Right renal cortex interstitium (tissue), 3 donors: ENCODE measurements at regions not wholly inside any gene's neighbourhood (a gene's known extent, or its start where the extent isn't known, plus 50 kb on each side); places are given as distances from the start of the nearest gene placed in this dataset.

Experiments used
- DNase-seq, 3 donors: peaks; one replicate each; pipeline ENCODE4 v3.0.0-alpha.2; 2013; ENCODE audit warnings: low read depth in 3 of 3, low spot score in 2 of 3

DNA sequence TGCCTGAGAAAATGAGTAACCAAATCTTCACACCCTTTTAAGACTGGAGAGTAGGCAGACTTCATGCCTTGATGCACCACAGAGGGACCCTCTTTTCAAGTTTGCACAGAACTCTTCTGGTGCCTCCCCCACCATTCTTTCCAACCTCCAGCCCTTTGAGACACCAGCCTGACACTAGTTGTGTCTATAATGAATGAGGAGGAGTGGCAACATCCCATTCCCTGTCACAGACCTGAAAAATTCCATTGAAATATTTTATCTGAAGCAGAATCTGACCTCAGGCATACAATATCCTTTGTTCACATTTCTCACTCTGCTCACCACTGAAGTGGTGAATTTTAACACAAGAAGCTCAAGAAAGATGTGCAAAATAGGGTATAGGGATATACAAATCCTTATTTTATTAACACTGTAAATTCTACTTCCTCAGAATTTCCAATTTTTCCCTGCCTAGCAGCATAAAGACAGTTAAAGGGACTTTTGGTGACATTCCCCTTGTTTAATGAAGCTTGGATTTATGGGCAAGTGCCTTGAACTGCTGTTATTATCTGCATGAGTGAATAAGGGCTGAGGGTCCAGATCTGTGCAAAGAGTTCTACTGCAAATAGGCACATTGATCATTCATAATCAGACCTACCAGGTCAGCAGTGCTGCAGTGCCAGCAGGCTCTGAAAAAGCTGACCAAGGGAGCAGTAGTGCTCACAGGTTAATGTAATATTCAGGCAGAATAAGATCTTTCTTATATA, 149.9 kb upstream of the PAQR3 start:
- peak in 2 of 3 donors; percentile 18 to 23 for DNase-seq

DNA sequence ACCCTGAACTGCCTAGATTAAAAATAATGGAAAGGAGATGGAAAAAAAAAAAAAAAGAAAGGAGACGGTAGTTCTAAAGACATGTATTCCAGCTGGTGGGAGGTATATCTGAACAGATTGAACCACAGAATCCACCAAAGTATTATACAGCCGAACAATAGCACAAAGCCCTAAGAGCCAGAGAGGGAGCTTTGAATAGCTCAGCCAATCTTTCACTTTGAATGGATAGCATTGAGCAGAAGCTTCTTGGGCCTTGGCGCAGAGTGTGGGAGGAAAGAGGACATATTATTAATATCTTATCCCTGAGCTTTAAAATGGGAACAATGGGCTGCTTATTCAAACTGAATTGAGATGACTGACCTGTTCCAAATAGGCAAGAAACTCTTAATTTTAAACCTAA, 147.8 kb upstream of the PAQR3 start:
- DNase-seq, result no peak

DNA sequence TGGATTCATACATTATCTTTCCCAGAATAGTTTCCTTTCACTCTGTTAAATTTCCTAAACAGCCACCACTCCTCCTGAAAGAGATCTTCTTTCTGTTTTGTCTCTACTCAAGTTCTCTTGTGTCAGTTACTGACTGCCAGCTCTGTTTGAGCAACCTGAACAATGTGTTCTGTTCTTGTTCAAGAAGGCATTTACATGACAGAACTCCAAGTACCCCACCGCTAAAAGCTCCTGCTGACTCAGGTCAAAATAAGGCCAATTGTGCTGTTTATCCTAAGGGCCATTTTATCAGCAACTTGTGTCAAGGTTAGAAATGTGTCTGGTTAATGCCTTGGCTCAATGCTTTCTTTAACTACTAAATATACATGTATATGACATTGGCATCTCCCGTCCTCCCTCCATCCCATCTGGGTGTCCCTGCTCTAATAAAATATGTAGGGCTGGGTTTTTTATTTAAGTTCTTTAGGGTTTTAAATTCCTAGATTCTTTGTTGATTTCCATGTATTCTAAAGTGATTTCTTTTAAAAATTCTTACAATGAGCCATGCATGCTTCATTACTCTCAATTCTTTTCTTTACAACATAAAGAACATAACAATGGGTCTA, 144.3 kb upstream of the PAQR3 start:
- no peak for DNase-seq

DNA sequence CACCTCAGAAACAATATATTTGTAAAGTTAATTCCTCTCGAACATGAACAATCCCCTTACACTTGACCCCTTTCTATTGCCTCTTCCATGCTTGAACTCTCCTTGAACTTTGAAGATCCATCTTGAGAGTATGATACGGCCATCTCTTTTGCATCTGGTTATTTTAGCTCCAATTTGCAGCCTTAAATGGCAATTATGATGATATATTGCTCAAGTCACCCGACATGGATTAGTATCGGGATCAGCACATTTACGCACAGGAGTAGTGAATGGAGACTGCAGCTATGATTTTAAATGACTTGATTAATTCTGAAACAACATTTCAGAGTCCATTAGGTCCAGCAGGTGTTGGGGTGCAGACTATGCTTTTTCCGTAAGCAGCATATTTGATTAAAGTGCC, 143.8 kb upstream of the PAQR3 start:
- DNase-seq, result no peak

GRCh38 chr4:79081973-79082372, 142.7 kb upstream of the PAQR3 start:
- DNase-seq, result no peak

DNA sequence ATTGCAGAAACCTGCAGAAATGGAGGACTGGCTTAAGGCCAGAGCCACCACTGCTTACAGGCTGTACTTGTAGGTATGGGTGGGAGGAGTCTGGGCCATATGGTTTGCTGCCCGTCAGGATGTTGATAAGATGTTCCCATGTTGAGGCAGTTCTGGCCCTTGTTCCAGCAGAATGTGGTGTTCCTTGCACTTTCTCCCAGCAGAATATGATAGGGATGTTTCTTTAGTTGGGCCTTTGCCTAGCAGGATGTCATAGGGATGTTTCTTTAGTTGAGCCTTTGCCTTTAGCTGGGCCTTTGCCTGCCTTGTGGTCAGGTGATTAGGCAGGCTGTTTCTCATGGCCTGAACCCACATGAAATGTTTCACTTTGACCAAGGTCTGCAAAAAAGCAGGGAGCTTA, 139.1 kb upstream of the PAQR3 start:
- DNase-seq, result no peak

GRCh38 chr4:79074040-79074439, 134.8 kb upstream of the PAQR3 start:
- DNase-seq, result no peak

DNA sequence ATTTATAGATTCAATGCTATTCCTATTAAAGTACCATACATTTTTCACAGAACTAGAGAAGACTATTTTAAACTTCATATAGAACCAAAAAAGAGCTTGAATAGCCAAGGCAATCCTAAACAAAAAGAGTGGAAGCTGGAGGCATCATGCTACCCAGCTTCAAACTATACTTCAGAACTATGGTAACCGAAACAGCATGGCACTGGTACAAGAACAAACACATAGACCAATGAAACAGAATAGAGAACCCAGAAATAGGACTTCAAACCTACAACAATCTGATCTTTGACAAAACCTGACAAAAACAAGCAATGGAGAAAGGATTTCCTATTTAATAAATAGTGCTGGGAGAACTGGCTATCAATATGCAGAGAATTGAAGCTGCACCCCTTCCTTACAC, 134.2 kb upstream of the PAQR3 start:
- no peak for DNase-seq

- no peak for DNase-seq
These were observed 126.0 kb upstream of the PAQR3 start for GRCh38 chr4:79065262-79065661.

DNA sequence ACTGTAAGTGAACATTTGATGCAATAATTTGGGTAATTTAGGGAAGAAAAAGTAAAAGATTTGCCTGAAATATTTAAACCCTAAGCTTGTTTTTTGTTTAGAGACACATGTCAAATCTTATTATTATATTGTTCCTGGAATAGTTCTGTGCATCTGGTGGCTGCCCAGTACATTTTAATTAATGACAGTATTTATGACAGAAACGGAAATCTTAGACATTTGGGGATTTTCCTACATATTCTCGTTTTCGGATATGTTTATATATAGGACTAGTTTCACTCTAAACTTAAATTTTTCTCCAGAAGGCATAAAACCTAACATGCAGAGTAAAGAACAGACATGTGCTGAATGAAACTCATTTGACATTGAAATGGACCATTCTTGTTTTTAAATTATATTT, 125.6 kb upstream of the PAQR3 start:
- DNase-seq, result no peak

- no peak for DNase-seq
These were observed 120.6 kb upstream of the PAQR3 start for GRCh38 chr4:79059631-79060399.

DNA sequence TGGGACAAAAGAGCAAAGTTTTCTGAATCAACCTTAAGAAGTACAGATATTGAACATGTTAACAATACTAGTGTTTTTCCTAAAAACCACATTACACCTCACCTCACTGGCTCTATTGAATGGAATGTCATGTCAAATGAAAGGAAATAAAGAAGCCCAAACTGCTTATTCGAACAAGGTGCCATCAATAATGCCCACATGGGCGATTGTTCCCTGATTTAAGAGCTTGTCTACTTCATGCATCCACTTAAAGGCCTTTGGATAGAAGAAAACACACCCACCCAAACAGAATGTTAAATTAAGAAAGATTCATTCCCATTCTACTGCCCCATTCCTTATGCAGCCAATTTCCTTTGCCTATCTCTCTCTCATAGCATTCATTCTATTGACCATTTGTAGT, 118.5 kb upstream of the PAQR3 start:
- no peak for DNase-seq

GRCh38 chr4:79053754-79054153, 114.5 kb upstream of the PAQR3 start:
- no peak for DNase-seq

DNA sequence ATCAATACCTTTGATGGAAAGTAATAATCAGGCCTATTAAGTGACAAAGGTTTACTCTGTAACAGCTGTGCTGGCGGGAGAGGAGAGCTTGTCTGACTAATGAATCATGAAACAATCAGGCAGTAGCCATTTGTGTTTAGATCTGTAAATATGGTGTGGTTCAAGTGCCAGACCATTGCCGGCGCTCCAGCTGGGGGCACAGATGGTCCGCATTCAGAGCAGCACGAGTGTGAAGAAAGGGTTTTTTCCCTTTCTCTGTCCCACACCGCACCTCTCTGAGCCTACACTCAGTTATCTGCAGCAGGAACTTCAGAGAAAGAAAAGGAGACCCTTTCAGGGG, 111.3 kb upstream of the PAQR3 start:
- no peak for DNase-seq

GRCh38 chr4:79049840-79050540, 110.8 kb upstream of the PAQR3 start:
- no peak for DNase-seq

- DNase-seq, result no peak
These were observed 109.6 kb upstream of the PAQR3 start for GRCh38 chr4:79048878-79049277.

DNA sequence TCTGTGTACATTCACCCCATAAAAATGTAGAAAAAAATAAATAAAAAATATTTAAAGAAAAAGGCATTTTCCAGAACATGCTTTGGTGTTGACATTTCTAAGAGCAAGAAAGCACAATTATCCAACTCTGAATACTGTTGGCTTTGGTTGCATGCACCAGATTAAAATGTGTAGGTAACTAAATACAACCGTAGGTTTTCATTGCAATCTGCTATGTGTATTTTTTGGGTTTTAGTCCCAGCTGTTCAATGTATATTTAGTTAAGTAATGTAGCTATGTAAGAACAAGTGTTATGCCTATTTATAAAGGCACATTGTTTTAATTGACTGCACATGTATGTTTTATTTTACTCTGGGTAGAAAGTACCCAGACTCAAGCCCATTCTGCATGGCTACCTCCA, 108.1 kb upstream of the PAQR3 start:
- no peak for DNase-seq

DNA sequence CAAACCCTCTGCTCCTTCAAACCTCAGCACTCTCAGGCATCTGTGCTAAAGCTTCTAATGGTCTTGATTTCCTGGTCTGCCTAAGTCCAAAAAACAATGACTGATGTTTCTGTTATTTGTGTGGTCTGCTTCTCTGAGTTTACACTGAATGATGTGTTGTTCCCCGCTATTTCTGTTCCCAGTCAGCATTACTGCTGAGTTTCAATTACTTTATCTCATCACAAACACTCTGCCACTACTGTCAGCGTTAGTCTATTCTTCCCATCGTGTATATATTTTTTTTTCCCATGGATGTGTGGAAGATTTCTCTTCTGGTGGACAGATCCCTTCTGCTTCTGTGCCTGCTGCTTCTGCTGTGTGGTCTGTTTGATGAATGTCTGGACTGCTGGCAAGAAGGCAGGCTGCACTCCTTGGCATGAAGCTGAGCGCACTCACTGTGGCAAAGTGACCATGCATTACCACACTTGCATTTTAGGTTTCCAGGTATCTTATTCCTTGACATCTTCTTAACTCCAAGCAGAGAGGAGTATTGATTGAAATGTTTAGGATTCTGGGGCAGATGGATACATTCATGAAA, 106.9 kb upstream of the PAQR3 start:
- DNase-seq, result no peak

- no peak for DNase-seq
These were observed 105.0 kb upstream of the PAQR3 start for GRCh38 chr4:79044141-79044659.

- no peak for DNase-seq
These were observed 103.9 kb upstream of the PAQR3 start for GRCh38 chr4:79043138-79043537.
